Smooth muscle cell (in vitro differentiated cells): ENCODE measurements at regions not wholly inside any gene's neighbourhood (a gene's known extent, or its start where the extent isn't known, plus 50 kb on each side); places are given as distances from the start of the nearest gene placed in this dataset.

Experiments used
- DNase-seq: peaks from one replicate; lab custom pipeline; 2025; ENCODE audit not compliant: unreplicated experiment; lab: John Stamatoyannopoulos, UW
- H2AFZ ChIP-seq: fragments of 200-600 bp; sonication (generic); 2 replicates; pipeline ENCODE4 v1.6.0; 2016; ENCODE audit warnings: antibody characterized with exemption, low read depth, mild to moderate bottlenecking
- H3F3A ChIP-seq: fragments of 200-600 bp; sonication (generic); 2 replicates; pipeline ENCODE4 v1.6.0; 2017; ENCODE audit warnings: antibody characterized with exemption, low read depth
- H3K27ac ChIP-seq: fragments of 200-600 bp; sonication (generic); 2 replicates; pipeline ENCODE4 v1.5.1; 2016; ENCODE audit warnings: low read depth, mild to moderate bottlenecking
- H3K27me3 ChIP-seq: fragments of 200-600 bp; sonication (generic); 2 replicates; pipeline ENCODE4 v1.6.1; 2016; ENCODE audit warnings: low read depth, mild to moderate bottlenecking
- H3K36me3 ChIP-seq: fragments of 200-600 bp; sonication (generic); 2 replicates; pipeline ENCODE4 v1.5.1; 2016; ENCODE audit warnings: low read depth
- H3K4me1 ChIP-seq: fragments of 200-600 bp; sonication (generic); 2 replicates; pipeline ENCODE4 v1.5.1; 2016; ENCODE audit warnings: low read depth
- H3K4me2 ChIP-seq: fragments of 200-600 bp; sonication (generic); 2 replicates; pipeline ENCODE4 v1.6.0; 2016; ENCODE audit warnings: mild to moderate bottlenecking
- H3K4me3 ChIP-seq: fragments of 200-600 bp; sonication (generic); 2 replicates; pipeline ENCODE4 v1.5.1; 2016; ENCODE audit warnings: mild to moderate bottlenecking
- H3K79me2 ChIP-seq: fragments of 200-600 bp; sonication (generic); 2 replicates; pipeline ENCODE4 v1.6.0; 2016; ENCODE audit warnings: low read depth, mild to moderate bottlenecking
- H3K9ac ChIP-seq: fragments of 200-600 bp; sonication (generic); 2 replicates; pipeline ENCODE4 v1.6.0; 2016; ENCODE audit warnings: low read depth
- H3K9me3 ChIP-seq: fragments of 200-600 bp; sonication (generic); replicated peaks from 2 replicates; pipeline ENCODE4 v1.5.1; 2016; ENCODE audit warnings: low read depth
- H4K20me1 ChIP-seq: fragments of 200-600 bp; sonication (generic); 2 replicates; pipeline ENCODE4 v1.6.0; 2016; ENCODE audit warnings: low read depth
- WGBS: methylation state at CpG from one replicate; pipeline ENCODE4 v1.1.7; 2016; ENCODE audit warnings: low lambda C conversion rate; 5-methylcytosine and 5-hydroxymethylcytosine counted together
- TF ChIP-seq, protein P1 (sequence below): fragments of 200-600 bp; sonication (generic); IDR thresholded peaks from 2 replicates; pipeline ENCODE4 v1.5.1; 2017; ENCODE audit warnings: borderline replicate concordance, mild to moderate bottlenecking, antibody characterized with exemption; ENCODE audit not compliant: insufficient read depth, poor library complexity, severe bottlenecking

DNA sequence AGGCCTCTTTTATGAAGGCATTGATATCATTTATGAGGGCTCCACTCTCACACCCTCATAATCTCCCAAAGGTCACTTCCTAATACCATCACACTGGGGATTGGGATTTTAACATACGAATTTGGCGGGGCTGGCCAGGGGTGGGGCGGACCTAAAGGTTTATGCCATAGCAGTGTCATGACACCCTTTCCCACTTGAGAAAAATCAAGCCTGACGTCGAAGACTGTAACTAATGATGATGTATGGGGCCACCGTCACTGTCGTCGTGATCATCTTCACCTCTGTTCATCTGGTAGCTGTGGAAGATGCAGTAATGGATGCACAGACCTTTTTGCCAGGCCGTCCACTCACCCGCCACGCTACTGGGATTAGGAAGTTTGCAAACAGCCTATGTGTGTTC lies 912.1 kb downstream of the TBC1D22A start:
- DNase-seq = no peak
- Histone ChIP-seq H4K20me1 (no peaks in the 10 kb centered on the region), H3K27me3 (no peaks in the 10 kb centered on the region), H3F3A (no peaks in the 10 kb centered on the region), H3K4me2 (no peak overlapping the region), H3K27ac (no peak overlapping the region), H2AFZ (no peak overlapping the region), H3K36me3 (no peaks in the 10 kb centered on the region), H3K9me3 (no peaks in the 10 kb centered on the region), H3K79me2 (no peaks in the 10 kb centered on the region), H3K4me1 (no peaks in the 10 kb centered on the region), H3K4me3 (no peak overlapping the region), H3K9ac (no peak overlapping the region)
- WGBS = 89% methylated on average over 11 of the region's 11 CpGs
- TF ChIP-seq, protein P1, sequence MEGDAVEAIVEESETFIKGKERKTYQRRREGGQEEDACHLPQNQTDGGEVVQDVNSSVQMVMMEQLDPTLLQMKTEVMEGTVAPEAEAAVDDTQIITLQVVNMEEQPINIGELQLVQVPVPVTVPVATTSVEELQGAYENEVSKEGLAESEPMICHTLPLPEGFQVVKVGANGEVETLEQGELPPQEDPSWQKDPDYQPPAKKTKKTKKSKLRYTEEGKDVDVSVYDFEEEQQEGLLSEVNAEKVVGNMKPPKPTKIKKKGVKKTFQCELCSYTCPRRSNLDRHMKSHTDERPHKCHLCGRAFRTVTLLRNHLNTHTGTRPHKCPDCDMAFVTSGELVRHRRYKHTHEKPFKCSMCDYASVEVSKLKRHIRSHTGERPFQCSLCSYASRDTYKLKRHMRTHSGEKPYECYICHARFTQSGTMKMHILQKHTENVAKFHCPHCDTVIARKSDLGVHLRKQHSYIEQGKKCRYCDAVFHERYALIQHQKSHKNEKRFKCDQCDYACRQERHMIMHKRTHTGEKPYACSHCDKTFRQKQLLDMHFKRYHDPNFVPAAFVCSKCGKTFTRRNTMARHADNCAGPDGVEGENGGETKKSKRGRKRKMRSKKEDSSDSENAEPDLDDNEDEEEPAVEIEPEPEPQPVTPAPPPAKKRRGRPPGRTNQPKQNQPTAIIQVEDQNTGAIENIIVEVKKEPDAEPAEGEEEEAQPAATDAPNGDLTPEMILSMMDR = no peak

DNA sequence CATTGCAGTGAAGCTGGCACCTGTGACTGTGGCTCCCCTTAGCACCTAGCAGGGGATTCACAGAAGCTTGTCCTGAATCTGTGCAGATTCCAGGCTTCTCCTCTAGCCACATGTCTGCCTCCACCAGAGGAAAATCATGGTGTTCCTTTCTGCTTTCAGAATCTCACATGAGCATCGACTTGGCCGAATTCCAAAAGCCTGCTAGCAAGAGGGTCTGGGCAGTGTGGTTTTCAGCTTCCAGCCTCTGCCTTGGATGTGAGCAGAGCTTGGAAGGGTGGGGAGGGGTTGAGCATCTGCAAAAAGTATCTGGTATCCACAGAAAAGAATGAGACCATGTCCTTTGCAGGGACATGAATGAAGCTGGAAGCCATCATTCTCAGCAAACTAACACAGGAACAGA lies 911.1 kb downstream of the TBC1D22A start:
- Histone ChIP-seq H3K9me3 (no peaks in the 10 kb centered on the region), H3K36me3 (no peaks in the 10 kb centered on the region), H3F3A (no peaks in the 10 kb centered on the region), H3K79me2 (no peaks in the 10 kb centered on the region), H3K27ac (no peak overlapping the region), H2AFZ (no peak overlapping the region), H3K9ac (no peak overlapping the region), H3K4me1 (no peaks in the 10 kb centered on the region), H3K4me3 (no peak overlapping the region), H3K27me3 (no peaks in the 10 kb centered on the region), H4K20me1 (no peaks in the 10 kb centered on the region), H3K4me2 (no peak overlapping the region)
- DNase-seq = no peak
- WGBS = 96% methylated on average over 2 of the region's 2 CpGs
- TF ChIP-seq, protein P1 = no peak

GRCh38 chr22:47672526-47672925 lies 910.1 kb downstream of the TBC1D22A start:
- Histone ChIP-seq H3K27me3 (no peaks in the 10 kb centered on the region), H3K9me3 (no peaks in the 10 kb centered on the region), H3K36me3 (no peaks in the 10 kb centered on the region), H3K4me2 (no peak overlapping the region), H3K9ac (no peak overlapping the region), H3K4me3 (no peak overlapping the region), H4K20me1 (no peaks in the 10 kb centered on the region), H3K4me1 (no peaks in the 10 kb centered on the region), H2AFZ (no peak overlapping the region), H3K79me2 (no peaks in the 10 kb centered on the region), H3F3A (no peaks in the 10 kb centered on the region), H3K27ac (no peak overlapping the region)
- 90% methylated on average over 9 of the region's 9 CpGs for WGBS
- TF ChIP-seq, protein P1 = no peak
- DNase-seq = no peak

GRCh38 chr22:47665151-47665550 lies 902.7 kb downstream of the TBC1D22A start:
- Histone ChIP-seq H4K20me1 (no peaks in the 10 kb centered on the region), H3K4me1 (no peaks in the 10 kb centered on the region), H3F3A (no peaks in the 10 kb centered on the region), H2AFZ (no peak overlapping the region), H3K9ac (no peak overlapping the region), H3K79me2 (no peaks in the 10 kb centered on the region), H3K4me3 (no peak overlapping the region), H3K36me3 (no peaks in the 10 kb centered on the region), H3K4me2 (no peak overlapping the region), H3K27ac (no peak overlapping the region), H3K27me3 (no peaks in the 10 kb centered on the region), H3K9me3 (no peaks in the 10 kb centered on the region)
- TF ChIP-seq, protein P1 = no peak
- 65% methylated on average over 4 of the region's 4 CpGs for WGBS
- no peak for DNase-seq
